Colonic mucosa (tissue), 4 donors: ENCODE measurements at regions not wholly inside any gene's neighbourhood (a gene's known extent, or its start where the extent isn't known, plus 50 kb on each side); places are given as distances from the start of the nearest gene placed in this dataset.
A peak's percentile ranks its signal among the peaks of the same experiment; 100 is the strongest.
"Not testable (repeated sequence)": the region's sequence is repeated elsewhere in the genome, so short reads cannot be mapped to it uniquely, and the experiment has no call there.

Experiments used
- DNase-seq: peaks from one replicate; pipeline ENCODE4 v3.0.0-alpha.2; 2020
- H3K27ac ChIP-seq: fragments of 200-600 bp; one replicate; pipeline ENCODE4 v1.8.0; 2021
- H3K27me3 ChIP-seq: fragments of 200-600 bp; one replicate; pipeline ENCODE4 v1.8.0; 2021
- H3K36me3 ChIP-seq: fragments of 200-600 bp; one replicate; pipeline ENCODE4 v1.8.0; 2021
- H3K4me1 ChIP-seq: fragments of 200-600 bp; one replicate; pipeline ENCODE4 v1.8.0; 2021; ENCODE audit warnings: mild to moderate bottlenecking
- H3K4me3 ChIP-seq: fragments of 200-600 bp; one replicate; pipeline ENCODE4 v1.8.0; 2021
- H3K9ac ChIP-seq, 2 donors: one replicate each; pipeline ENCODE4 v1.7.0; 2013; ENCODE audit warnings: control low read depth in 2 of 2, low read depth in 2 of 2, low read length in 2 of 2
- H3K9me3 ChIP-seq: fragments of 200-600 bp; one replicate; pipeline ENCODE4 v1.8.0; 2021
- intact Hi-C: fragments of 100-400 bp; cut with DNase I; formaldehyde crosslinking; loops from one replicate; pipeline ENCODE4 v1.14.1; 2022
- TF ChIP-seq, protein P1 (sequence below): fragments of 200-600 bp; IDR thresholded peaks from one replicate; pipeline ENCODE4 v1.8.0; 2022; ENCODE audit warnings: antibody characterized with exemption, mild to moderate bottlenecking
- donor health status: healthy.
- donor health status: DM: no; HTN: no; CAD: no.
- donor health status: DM: no; HTN: no; CAD: no.

DNA sequence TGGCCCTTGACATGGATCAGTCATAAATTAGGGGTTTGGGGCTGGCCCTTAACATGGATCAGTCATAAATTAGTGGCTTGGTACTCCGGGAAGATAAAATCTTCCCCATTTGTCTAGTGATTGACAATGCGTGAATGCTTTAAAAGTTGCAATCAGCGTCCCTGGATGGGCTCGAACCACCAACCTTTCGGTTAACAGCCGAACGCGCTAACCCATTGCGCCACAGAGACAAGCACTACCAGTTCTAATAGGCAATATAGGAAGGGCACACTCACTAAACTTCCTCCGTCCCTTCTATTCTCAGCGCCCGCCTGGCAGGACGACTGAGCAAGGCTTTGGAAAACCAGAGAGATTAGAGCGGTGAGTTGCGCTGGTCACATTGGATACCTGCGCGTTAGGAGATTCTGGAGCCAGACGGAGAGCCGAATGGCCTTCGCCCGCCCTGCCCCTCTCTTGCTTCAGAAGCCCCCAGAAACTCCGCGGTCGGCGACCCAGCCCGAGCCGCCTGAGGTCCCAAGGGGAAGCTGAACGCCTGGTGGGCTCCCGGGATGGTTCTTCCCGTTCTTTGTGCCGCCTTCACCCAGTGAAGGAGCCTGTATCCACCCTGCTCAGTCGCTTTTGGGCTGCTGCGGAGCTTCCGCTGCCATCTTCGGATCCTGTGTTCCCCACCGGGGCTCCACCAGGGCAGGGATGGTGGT lies 235.9 kb downstream of the FAM72C start:
- no peaks in the 10 kb centered on the region for H3K36me3 ChIP-seq
- TF ChIP-seq, protein P1, sequence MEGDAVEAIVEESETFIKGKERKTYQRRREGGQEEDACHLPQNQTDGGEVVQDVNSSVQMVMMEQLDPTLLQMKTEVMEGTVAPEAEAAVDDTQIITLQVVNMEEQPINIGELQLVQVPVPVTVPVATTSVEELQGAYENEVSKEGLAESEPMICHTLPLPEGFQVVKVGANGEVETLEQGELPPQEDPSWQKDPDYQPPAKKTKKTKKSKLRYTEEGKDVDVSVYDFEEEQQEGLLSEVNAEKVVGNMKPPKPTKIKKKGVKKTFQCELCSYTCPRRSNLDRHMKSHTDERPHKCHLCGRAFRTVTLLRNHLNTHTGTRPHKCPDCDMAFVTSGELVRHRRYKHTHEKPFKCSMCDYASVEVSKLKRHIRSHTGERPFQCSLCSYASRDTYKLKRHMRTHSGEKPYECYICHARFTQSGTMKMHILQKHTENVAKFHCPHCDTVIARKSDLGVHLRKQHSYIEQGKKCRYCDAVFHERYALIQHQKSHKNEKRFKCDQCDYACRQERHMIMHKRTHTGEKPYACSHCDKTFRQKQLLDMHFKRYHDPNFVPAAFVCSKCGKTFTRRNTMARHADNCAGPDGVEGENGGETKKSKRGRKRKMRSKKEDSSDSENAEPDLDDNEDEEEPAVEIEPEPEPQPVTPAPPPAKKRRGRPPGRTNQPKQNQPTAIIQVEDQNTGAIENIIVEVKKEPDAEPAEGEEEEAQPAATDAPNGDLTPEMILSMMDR, result no peak
- intact Hi-C loops, result no loop called here
- no peaks in the 10 kb centered on the region for H3K9me3 ChIP-seq
- H3K27ac ChIP-seq, result no peak overlapping the region
- H3K4me3 ChIP-seq, result no peak overlapping the region
- DNase-seq, result peak; percentile 60
- H3K9ac ChIP-seq, result peak overlapping the region; percentile 24 to 46
- H3K27me3 ChIP-seq, result no peaks in the 10 kb centered on the region
- H3K4me1 ChIP-seq, result no peaks in the 10 kb centered on the region

DNA sequence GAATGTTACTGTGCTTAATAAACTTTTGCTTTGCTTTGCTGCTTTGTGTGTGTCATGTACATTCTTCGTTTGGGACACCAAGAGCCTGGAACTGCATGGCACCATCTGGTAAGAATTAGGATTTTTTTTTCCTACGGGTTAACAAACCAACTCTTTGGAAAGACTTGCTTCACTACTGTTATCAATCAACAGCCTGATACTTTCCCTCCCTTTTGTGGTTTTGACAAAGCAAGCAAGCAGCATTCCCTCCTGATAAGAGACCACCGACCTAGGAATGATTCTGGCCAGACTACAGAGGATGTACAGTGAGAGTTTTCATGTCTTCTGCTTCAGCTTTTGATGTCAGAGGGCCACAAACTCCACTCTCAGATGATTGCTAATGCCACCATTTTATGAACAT lies 237.5 kb downstream of the FAM72C start:
- intact Hi-C loops, DNase-seq, H3K4me3 ChIP-seq, H3K9ac ChIP-seq, H3K27ac ChIP-seq, H3K27me3 ChIP-seq, H3K9me3 ChIP-seq, H3K4me1 ChIP-seq, H3K36me3 ChIP-seq: not testable (repeated sequence)

DNA sequence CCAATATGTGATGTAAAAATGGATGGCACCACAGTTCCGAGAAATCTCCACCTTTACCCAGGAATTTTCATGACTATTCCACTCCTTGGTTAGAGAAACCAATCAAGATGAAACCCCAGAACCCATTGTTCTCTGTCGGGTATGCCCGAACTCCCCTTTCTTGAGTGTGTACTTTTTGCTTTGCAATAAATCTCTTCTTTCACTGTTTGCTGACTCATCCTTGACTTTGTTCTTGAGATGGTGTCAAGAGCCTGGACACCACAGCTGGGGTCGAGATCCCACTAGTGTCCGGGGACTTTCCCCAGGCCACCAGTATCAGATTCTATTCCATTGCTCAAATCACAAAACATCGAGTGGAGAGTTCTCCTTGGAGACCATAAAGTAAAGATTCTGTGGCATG lies 240.9 kb downstream of the FAM72C start:
- H3K9ac ChIP-seq, intact Hi-C loops: not testable (repeated sequence)

DNA sequence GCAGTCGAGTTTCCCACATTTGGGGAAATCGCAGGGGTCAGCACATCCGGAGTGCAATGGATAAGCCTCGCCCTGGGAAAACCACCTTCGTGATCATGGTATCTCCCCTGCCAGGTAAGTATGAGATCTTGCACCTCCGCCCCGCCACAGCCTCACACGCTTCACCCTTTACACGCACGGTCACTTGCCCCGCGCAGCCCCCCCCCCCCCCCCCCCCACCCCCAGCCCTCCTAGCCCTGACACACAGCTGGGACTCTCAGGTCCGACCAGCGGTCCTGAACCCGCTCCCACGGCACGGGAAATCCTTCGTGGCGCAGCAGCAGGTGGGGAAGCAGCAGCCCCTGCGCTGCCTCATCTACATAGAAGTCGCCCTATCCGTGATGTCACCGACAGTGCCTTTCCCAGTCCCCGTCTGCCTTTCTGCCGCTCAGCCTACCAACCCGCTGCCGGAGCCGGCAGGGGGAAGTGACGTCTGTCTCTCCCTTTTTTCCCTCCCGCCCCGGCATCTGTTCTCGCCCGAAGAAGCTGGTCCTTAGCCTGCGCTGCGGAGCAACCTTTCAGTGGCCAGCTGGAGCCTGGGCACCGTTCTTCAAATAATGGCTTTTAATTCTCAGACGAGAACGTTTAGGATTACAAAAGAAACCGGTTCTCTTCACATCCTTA lies 242.2 kb downstream of the FAM72C start:
- DNase-seq, result peak; percentile 50
- intact Hi-C loops, H3K36me3 ChIP-seq, H3K4me3 ChIP-seq, H3K4me1 ChIP-seq, H3K9ac ChIP-seq, H3K27ac ChIP-seq, H3K27me3 ChIP-seq, H3K9me3 ChIP-seq: not testable (repeated sequence)

More for the DNA sequence above, 240.9 kb downstream of the FAM72C start:
- H3K36me3 ChIP-seq, DNase-seq, H3K4me3 ChIP-seq, H3K9me3 ChIP-seq, H3K4me1 ChIP-seq, H3K27ac ChIP-seq, H3K27me3 ChIP-seq: not testable (repeated sequence)

DNA sequence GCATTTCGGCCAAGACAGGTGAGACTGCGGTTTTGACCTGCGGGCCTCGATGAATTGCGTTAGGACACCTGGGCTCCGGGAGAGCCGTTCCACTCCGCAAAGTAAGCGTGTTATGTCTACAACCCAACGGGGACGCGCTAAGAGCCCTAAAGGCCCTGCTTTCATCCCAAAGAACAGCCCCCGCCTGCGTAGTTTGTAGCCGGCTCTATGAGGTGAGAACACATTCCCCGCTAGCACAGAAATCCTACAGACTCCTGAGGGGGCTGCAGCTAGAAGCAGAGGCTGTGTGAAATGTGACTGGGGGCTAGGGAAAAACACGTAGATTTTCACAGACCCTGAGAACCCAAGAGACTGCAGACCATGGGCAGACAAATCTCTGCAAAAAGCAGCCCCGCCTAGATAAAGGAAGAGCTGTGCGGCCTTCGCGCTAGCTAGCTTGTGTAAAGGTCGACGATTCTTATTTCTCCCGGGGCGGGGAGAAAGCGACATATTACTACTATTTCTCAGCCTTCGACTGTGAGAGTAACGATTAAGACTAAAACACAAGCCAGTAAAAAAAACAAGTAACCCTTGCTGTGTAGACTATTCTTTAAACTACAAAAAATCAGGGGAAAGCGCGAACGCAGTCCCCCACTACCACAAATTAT lies 242.9 kb downstream of the FAM72C start:
- H3K27me3 ChIP-seq, DNase-seq, H3K4me3 ChIP-seq, H3K36me3 ChIP-seq, H3K9me3 ChIP-seq, H3K27ac ChIP-seq, intact Hi-C loops, H3K4me1 ChIP-seq, H3K9ac ChIP-seq: not testable (repeated sequence)

DNA sequence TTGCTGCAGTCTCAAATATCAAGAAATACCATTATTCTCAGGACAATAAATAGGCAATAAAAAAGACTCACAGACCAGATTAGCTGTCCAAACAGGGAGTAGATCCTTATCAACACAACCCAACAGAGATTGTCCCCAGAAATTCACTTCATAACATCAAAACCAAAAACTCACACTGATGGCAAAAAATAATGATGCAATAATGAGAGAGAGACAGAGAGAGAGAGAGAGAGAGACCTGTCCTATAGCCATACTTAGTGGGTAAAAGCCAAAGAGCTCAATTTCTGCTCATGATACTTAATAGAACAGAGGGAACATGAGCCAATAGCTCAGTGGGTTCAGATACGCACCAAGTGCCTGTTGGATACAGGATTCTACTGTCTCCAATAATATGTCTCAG lies 244.5 kb downstream of the FAM72C start:
- Histone ChIP-seq H3K4me3 (no peak overlapping the region), H3K4me1 (no peaks in the 10 kb centered on the region), H3K9me3 (no peaks in the 10 kb centered on the region), H3K9ac (no peak overlapping the region), H3K36me3 (no peaks in the 10 kb centered on the region), H3K27ac (no peak overlapping the region), H3K27me3 (no peaks in the 10 kb centered on the region)
- no peak for DNase-seq
- TF ChIP-seq, protein P1, result no peak
- intact Hi-C loops, result no loop called here

DNA sequence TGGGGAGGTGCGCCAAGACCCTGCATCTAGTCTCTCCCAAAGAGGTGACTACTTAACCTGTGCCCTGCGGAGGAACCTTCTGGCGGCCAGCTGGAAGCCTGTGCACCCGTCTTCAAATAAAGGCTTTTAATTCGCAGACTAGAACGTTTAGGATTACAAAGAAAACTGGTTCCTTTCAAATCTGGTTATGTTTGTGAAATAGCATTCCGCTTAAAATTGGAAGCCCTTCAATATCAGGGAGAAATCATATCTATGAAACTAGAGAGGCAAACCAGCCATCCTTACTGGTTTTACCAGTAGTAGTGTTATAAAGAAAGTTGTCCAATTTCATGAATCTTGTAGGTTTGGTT lies 250.8 kb downstream of the FAM72C start:
- H3K4me3 ChIP-seq, result no peak overlapping the region

More for the DNA sequence above, 250.8 kb downstream of the FAM72C start:
- intact Hi-C loops, result no loop called here
- TF ChIP-seq, protein P1, result no peak
- Histone ChIP-seq H3K27ac (no peak overlapping the region), H3K9me3 (no peaks in the 10 kb centered on the region), H3K27me3 (no peaks in the 10 kb centered on the region), H3K9ac (peak overlapping the region in 1 of 2 donors; percentile 26), H3K36me3 (no peaks in the 10 kb centered on the region), H3K4me1 (no peaks in the 10 kb centered on the region)
- no peak for DNase-seq
